IMR-90 (cell line): ENCODE measurements at regions not wholly inside any gene's neighbourhood (a gene's known extent, or its start where the extent isn't known, plus 50 kb on each side); places are given as distances from the start of the nearest gene placed in this dataset.

ENCODE experiments used
- ATAC-seq: fragments of 200-7000 bp; cut with Tn5 transposase; 2 replicates; pipeline ENCODE4 v1.9.1; 2020; ENCODE audit warnings: low read depth, mild to moderate bottlenecking, moderate library complexity
- BruUV-seq: library from RNA; stranded (reverse); fragments of 400-500 nt; replicated peaks from 2 replicates; lab custom pipeline; 2021; lab: Mats Ljungman, UMichigan
- CTCF ChIA-PET: fragments of 300-600 bp; formaldehyde crosslinking; extraction: SDS; loops from one replicate; lab custom pipeline; 2021; ENCODE audit warnings: antibody characterized with exemption; lab: Yijun Ruan, JAX
- POLR2A ChIA-PET: fragments of 300-600 bp; sonication (Branson Sonifier 250); formaldehyde crosslinking; loops from one replicate; lab custom pipeline; 2022; ENCODE audit warnings: antibody characterized with exemption; ENCODE audit not compliant: unreplicated experiment; lab: Charles Lee
- DNase-seq: peaks from one replicate; pipeline ENCODE4 v3.0.0; 2013
- H2AFZ ChIP-seq: replicated peaks from 2 replicates; pipeline ENCODE3; 2013; ENCODE audit warnings: low read length, mild to moderate bottlenecking; ENCODE audit not compliant: poor library complexity
- H2AK5ac ChIP-seq: 2 replicates; pipeline ENCODE4 v1.6.1; 2013; ENCODE audit warnings: low read depth, low read length, inconsistent platforms
- H2AK9ac ChIP-seq: replicated peaks from 2 replicates; pipeline ENCODE3; 2013; ENCODE audit warnings: mild to moderate bottlenecking, low read depth, low read length, moderate library complexity; ENCODE audit not compliant: poor library complexity
- H2BK120ac ChIP-seq: 2 replicates; pipeline ENCODE4 v1.6.1; 2013; ENCODE audit warnings: low read depth, low read length, inconsistent platforms
- H2BK15ac ChIP-seq: 3 replicates; pipeline ENCODE4 v1.6.1; 2013; ENCODE audit warnings: low read depth, low read length, inconsistent platforms
- H2BK20ac ChIP-seq: 2 replicates; pipeline ENCODE4 v1.6.1; 2013; ENCODE audit warnings: low read depth, mild to moderate bottlenecking, inconsistent platforms, low read length, moderate library complexity
- H2BK5ac ChIP-seq: 2 replicates; pipeline ENCODE4 v1.6.1; 2013; ENCODE audit warnings: mild to moderate bottlenecking, low read depth, low read length, inconsistent platforms; ENCODE audit not compliant: poor library complexity, severe bottlenecking
- H3K14ac ChIP-seq: replicated peaks from 2 replicates; pipeline ENCODE4 v1.6.1; 2013; ENCODE audit warnings: low read depth, low read length, inconsistent platforms
- H3K18ac ChIP-seq: 2 replicates; pipeline ENCODE4 v1.6.1; 2013; ENCODE audit warnings: low read depth, low read length, control low read depth
- H3K23ac ChIP-seq: 2 replicates; pipeline ENCODE4 v1.6.1; 2013; ENCODE audit warnings: low read depth, low read length, inconsistent platforms
- H3K27ac ChIP-seq: 2 replicates; pipeline ENCODE4 v1.5.1; 2013; ENCODE audit warnings: mild to moderate bottlenecking, control low read depth, low read length; ENCODE audit not compliant: insufficient read depth
- H3K27me3 ChIP-seq: 2 replicates; pipeline ENCODE4 v1.6.1; 2013; ENCODE audit warnings: low read length; ENCODE audit not compliant: control insufficient read depth, insufficient read depth
- H3K36me3 ChIP-seq: 2 replicates; pipeline ENCODE4 v1.6.1; 2013; ENCODE audit warnings: low read length, mixed read lengths; ENCODE audit not compliant: control insufficient read depth, insufficient read depth
- H3K4ac ChIP-seq: 2 replicates; pipeline ENCODE4 v1.6.1; 2013; ENCODE audit warnings: low read depth, low read length, inconsistent platforms
- H3K4me1 ChIP-seq: 2 replicates; pipeline ENCODE4 v1.6.1; 2013; ENCODE audit warnings: low read length, mixed read lengths; ENCODE audit not compliant: control insufficient read depth, insufficient read depth
- H3K4me2 ChIP-seq: 2 replicates; pipeline ENCODE4 v1.6.1; 2013; ENCODE audit warnings: low read depth, mild to moderate bottlenecking, control low read depth, low read length, moderate library complexity
- H3K4me3 ChIP-seq: 2 replicates; pipeline ENCODE4 v1.5.1; 2013; ENCODE audit warnings: low read depth, mild to moderate bottlenecking, control low read depth, low read length, moderate library complexity; ENCODE audit not compliant: insufficient read depth
- H3K56ac ChIP-seq: 2 replicates; pipeline ENCODE4 v1.6.1; 2013; ENCODE audit warnings: low read length, inconsistent platforms; ENCODE audit not compliant: insufficient read depth; ENCODE audit errors: extremely low read depth
- H3K79me1 ChIP-seq, 2 experiments: 2 replicates each; pipeline ENCODE4 v1.6.1; 2013; ENCODE audit warnings: low read length in 2 of 2, inconsistent platforms in 1 of 2, low read depth in 1 of 2
- H3K9ac ChIP-seq: 2 replicates; pipeline ENCODE4 v1.6.1; 2013; ENCODE audit warnings: low read depth, low read length, control low read depth
- H3K9me1 ChIP-seq: 2 replicates; pipeline ENCODE4 v1.6.1; 2013; ENCODE audit warnings: low read length, inconsistent platforms; ENCODE audit not compliant: insufficient read depth
- H3K9me3 ChIP-seq: 2 replicates; pipeline ENCODE4 v1.6.1; 2013; ENCODE audit warnings: low read length; ENCODE audit not compliant: control insufficient read depth, insufficient read depth
- H4K20me1 ChIP-seq: 2 replicates; pipeline ENCODE4 v1.6.1; 2013; ENCODE audit warnings: low read length, inconsistent platforms; ENCODE audit not compliant: insufficient read depth
- H4K5ac ChIP-seq: 2 replicates; pipeline ENCODE4 v1.6.1; 2013; ENCODE audit warnings: mild to moderate bottlenecking, low read depth, low read length, control low read depth
- H4K8ac ChIP-seq, 2 experiments: 2 replicates each; pipeline ENCODE4 v1.6.1; 2013; ENCODE audit warnings: low read depth in 2 of 2, low read length in 2 of 2, control low read depth in 1 of 2, inconsistent platforms in 1 of 2
- H4K91ac ChIP-seq: 2 replicates; pipeline ENCODE4 v1.6.1; 2013; ENCODE audit warnings: low read depth, low read length, inconsistent platforms; ENCODE audit not compliant: insufficient read depth
- BHLHE40 ChIP-seq: fragments of 150-350 bp; IDR thresholded peaks from 2 replicates; pipeline ENCODE4 v1.6.1; 2016; ENCODE audit warnings: mild to moderate bottlenecking, low read depth, low read length
- CEBPB ChIP-seq: IDR thresholded peaks from 2 replicates; pipeline ENCODE4 v1.6.1; 2012; ENCODE audit warnings: low read depth, low read length, improper control_type of control experiment
- CHD1 ChIP-seq: IDR thresholded peaks from 2 replicates; pipeline ENCODE4 v1.6.1; 2012; ENCODE audit warnings: low read depth, low read length, improper control_type of control experiment
- CTCF ChIP-seq: conservative IDR thresholded peaks from 2 replicates; pipeline ENCODE4 v1.5.1; 2012; ENCODE audit warnings: mild to moderate bottlenecking, low read depth, low read length, improper control_type of control experiment
- FOS ChIP-seq: fragments of 150-350 bp; IDR thresholded peaks from 2 replicates; pipeline ENCODE4 v1.6.1; 2016; ENCODE audit warnings: low read depth, low read length
- MAFK ChIP-seq: IDR thresholded peaks from 2 replicates; pipeline ENCODE4 v1.6.1; 2012; ENCODE audit warnings: low read depth, low read length, improper control_type of control experiment
- MAZ ChIP-seq: IDR thresholded peaks from 2 replicates; pipeline ENCODE4 v1.6.1; 2012; ENCODE audit warnings: low read depth, mild to moderate bottlenecking, low read length, improper control_type of control experiment, moderate library complexity, borderline replicate concordance
- MXI1 ChIP-seq: IDR thresholded peaks from 2 replicates; pipeline ENCODE4 v1.6.1; 2012; ENCODE audit warnings: low read depth, mild to moderate bottlenecking, low read length, moderate library complexity, borderline replicate concordance
- NFE2L2 ChIP-seq: fragments of 150-350 bp; IDR thresholded peaks from 2 replicates; pipeline ENCODE4 v1.6.1; 2016; ENCODE audit warnings: low read depth, mild to moderate bottlenecking, low read length
- POLR2A ChIP-seq: IDR thresholded peaks from 2 replicates; pipeline ENCODE4 v1.6.1; 2012; ENCODE audit warnings: mild to moderate bottlenecking, low read depth, low read length
- RAD21 ChIP-seq: IDR thresholded peaks from 2 replicates; pipeline ENCODE4 v1.6.1; 2012; ENCODE audit warnings: low read length, improper control_type of control experiment
- RCOR1 ChIP-seq: IDR thresholded peaks from 2 replicates; pipeline ENCODE4 v1.6.1; 2012; ENCODE audit warnings: mild to moderate bottlenecking, low read length, improper control_type of control experiment; ENCODE audit not compliant: insufficient replicate concordance
- RFX5 ChIP-seq: IDR thresholded peaks from 2 replicates; pipeline ENCODE4 v1.8.0; 2012; ENCODE audit warnings: low read depth, mild to moderate bottlenecking, low read length, moderate library complexity
- SMC3 ChIP-seq: fragments of 150-350 bp; IDR thresholded peaks from 2 replicates; pipeline ENCODE4 v1.6.1; 2016; ENCODE audit warnings: low read depth, mild to moderate bottlenecking, antibody characterized with exemption, low read length, moderate library complexity
- USF2 ChIP-seq: fragments of 150-350 bp; IDR thresholded peaks from 2 replicates; pipeline ENCODE4 v1.6.1; 2017; ENCODE audit warnings: mild to moderate bottlenecking, antibody characterized with exemption, low read length, low read depth
- WGBS, 2 experiments: methylation state at CpG; one replicate each; pipeline versions ENCODE4 v1.1.5 to v1.1.7; 2013; ENCODE audit warnings: missing lambda C conversion rate in 2 of 2; ENCODE audit not compliant: insufficient read length in 1 of 2; ENCODE audit errors: extremely low coverage in 2 of 2; 5-methylcytosine and 5-hydroxymethylcytosine counted together
- dilution Hi-C: fragments of 300-500 bp; cut with HindIII; formaldehyde crosslinking; loops from one replicate; pipeline ENCODE4 v1.14.3; 2018; ENCODE audit warnings: low sequenced_read_pairs; ENCODE audit not compliant: unreplicated experiment
- in situ Hi-C: fragments of 300-500 bp; cut with MboI; formaldehyde crosslinking; loops from 3 replicates; pipeline ENCODE4 v1.14.3; 2019; ENCODE audit warnings: low sequenced_read_pairs, inconsistent platforms, mixed read lengths
- intact Hi-C: fragments of 100-400 bp; cut with micrococcal nuclease; formaldehyde crosslinking; loops from 2 replicates; pipeline ENCODE4 v1.10.0; 2022
- TF ChIP-seq, protein P1 (sequence below): fragments of 150-350 bp; IDR thresholded peaks from 2 replicates; pipeline ENCODE4 v1.6.1; 2016; ENCODE audit warnings: low read depth, mild to moderate bottlenecking, low read length, moderate library complexity, borderline replicate concordance

GRCh38 chr3:184502123-184502667 lies 59.4 kb upstream of the EPHB3 start:
- Histone ChIP-seq H4K20me1 (no peaks in the 10 kb centered on the region), H3K14ac (no peak overlapping the region), H3K18ac (no peak overlapping the region), H3K4ac (no peak overlapping the region), H2BK120ac (no peak overlapping the region), H3K79me1 (no peaks in the 10 kb centered on the region), H3K9me3 (peaks cover 5% of the 10 kb centered on the region), H3K4me3 (no peak overlapping the region), H3K9ac (no peak overlapping the region), H2BK20ac (no peak overlapping the region), H2AFZ (no peak overlapping the region), H3K56ac (no peak overlapping the region), H2BK15ac (no peak overlapping the region), H3K27ac (no peak overlapping the region), H3K4me2 (no peak overlapping the region), H3K4me1 (no peaks in the 10 kb centered on the region), H2BK5ac (no peak overlapping the region), H2AK5ac (no peak overlapping the region), H3K36me3 (no peaks in the 10 kb centered on the region), H4K5ac (no peak overlapping the region), H4K8ac (no peak overlapping the region), H4K91ac (no peak overlapping the region), H3K9me1 (no peaks in the 10 kb centered on the region), H3K27me3 (peaks cover 32% of the 10 kb centered on the region), H3K23ac (no peak overlapping the region), H2AK9ac (no peak overlapping the region)
- ChIA-PET POLR2A (no interaction called here), CTCF (no interaction called here)
- BruUV-seq = no TSS peak
- intact Hi-C loops (no loop called here), in situ Hi-C loops (no loop called here), dilution Hi-C loops (no loop called here)
- DNase-seq (no peak), ATAC-seq (no peak)
- no CpG with 5 or more reads among the region's 4 CpGs for WGBS, 2 experiments
- TF ChIP-seq MAFK (no peak), SMC3 (no peak), USF2 (no peak), RFX5 (no peak), RAD21 (no peak), CEBPB (no peak), MXI1 (no peak), MAZ (no peak), CTCF (no peak), CHD1 (no peak), BHLHE40 (no peak), RCOR1 (no peak), POLR2A (no peak), FOS (no peak), NFE2L2 (no peak)
- TF ChIP-seq, protein P1, sequence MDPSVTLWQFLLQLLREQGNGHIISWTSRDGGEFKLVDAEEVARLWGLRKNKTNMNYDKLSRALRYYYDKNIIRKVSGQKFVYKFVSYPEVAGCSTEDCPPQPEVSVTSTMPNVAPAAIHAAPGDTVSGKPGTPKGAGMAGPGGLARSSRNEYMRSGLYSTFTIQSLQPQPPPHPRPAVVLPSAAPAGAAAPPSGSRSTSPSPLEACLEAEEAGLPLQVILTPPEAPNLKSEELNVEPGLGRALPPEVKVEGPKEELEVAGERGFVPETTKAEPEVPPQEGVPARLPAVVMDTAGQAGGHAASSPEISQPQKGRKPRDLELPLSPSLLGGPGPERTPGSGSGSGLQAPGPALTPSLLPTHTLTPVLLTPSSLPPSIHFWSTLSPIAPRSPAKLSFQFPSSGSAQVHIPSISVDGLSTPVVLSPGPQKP = no peak
